WTC11 (cell line): ENCODE measurements at regions not wholly inside any gene's neighbourhood (a gene's known extent, or its start where the extent isn't known, plus 50 kb on each side); places are given as distances from the start of the nearest gene placed in this dataset.

ENCODE experiments used
- ATAC-seq: fragments of 200-7000 bp; cut with Tn5 transposase; 2 replicates; pipeline ENCODE4 v1.10.0; 2021; ENCODE audit warnings: mild to moderate bottlenecking, moderate library complexity
- CTCF ChIA-PET: fragments of 300-600 bp; sonication (Branson Sonifier 250); formaldehyde crosslinking; loops from one replicate; lab custom pipeline; 2021; ENCODE audit warnings: antibody characterized with exemption; lab: Charles Lee
- POLR2A ChIA-PET: fragments of 350-600 bp; sonication (Branson Sonifier 250); formaldehyde crosslinking; loops from one replicate; lab custom pipeline; 2021; ENCODE audit warnings: antibody characterized with exemption; lab: Charles Lee
- DNase-seq: peaks from one replicate; pipeline ENCODE4 v3.0.0; 2021; ENCODE audit warnings: low spot score
- H3K27ac Mint-ChIP-seq: 2 replicates; pipeline ENCODE4 v1.8.0; 2021; ENCODE audit warnings: mixed read lengths
- H3K27me3 Mint-ChIP-seq: 2 replicates; pipeline ENCODE4 v1.8.0; 2021; ENCODE audit warnings: low read depth, mild to moderate bottlenecking, moderate library complexity, mixed read lengths
- H3K36me3 Mint-ChIP-seq: 2 replicates; pipeline ENCODE4 v1.8.0; 2021; ENCODE audit warnings: mixed read lengths
- H3K4me1 Mint-ChIP-seq: 2 replicates; pipeline ENCODE4 v1.8.0; 2022; ENCODE audit warnings: mixed read lengths
- H3K4me3 Mint-ChIP-seq: 2 replicates; pipeline ENCODE4 v1.8.0; 2021; ENCODE audit warnings: mild to moderate bottlenecking, moderate library complexity, mixed read lengths
- H3K9me3 Mint-ChIP-seq: 2 replicates; pipeline ENCODE4 v1.8.0; 2021; ENCODE audit warnings: mixed read lengths
- ELF4 ChIP-seq: sonication (generic); formaldehyde crosslinking; IDR thresholded peaks from 2 replicates; pipeline ENCODE4 v1.8.1; 2022; ENCODE audit warnings: low read depth, mild to moderate bottlenecking, moderate library complexity, missing genetic modification reagents
- FOXP1 ChIP-seq: sonication (generic); formaldehyde crosslinking; IDR thresholded peaks from 2 replicates; pipeline ENCODE4 v1.8.0; 2022; ENCODE audit warnings: missing genetic modification reagents, mild to moderate bottlenecking, moderate library complexity, borderline replicate concordance
- GTF2I ChIP-seq: fragments of 250-450 bp; sonication (Bioruptor Pico); conservative IDR thresholded peaks from 2 replicates; pipeline ENCODE4 v1.4.0; 2021; ENCODE audit warnings: mild to moderate bottlenecking
- MXD4 ChIP-seq: fragments of 250-450 bp; sonication (Bioruptor Pico); IDR thresholded peaks from 2 replicates; pipeline ENCODE4 v1.8.0; 2021; ENCODE audit warnings: mild to moderate bottlenecking, moderate library complexity, borderline replicate concordance
- RELA ChIP-seq: sonication (generic); formaldehyde crosslinking; IDR thresholded peaks from 2 replicates; pipeline ENCODE4 v1.8.1; 2022; ENCODE audit warnings: missing genetic modification reagents, mild to moderate bottlenecking, borderline replicate concordance
- SMAD4 ChIP-seq: sonication (generic); formaldehyde crosslinking; IDR thresholded peaks from 2 replicates; pipeline ENCODE4 v1.8.0; 2022; ENCODE audit warnings: mild to moderate bottlenecking, missing genetic modification reagents
- TCF7 ChIP-seq: sonication (generic); formaldehyde crosslinking; IDR thresholded peaks from 2 replicates; pipeline ENCODE4 v1.8.0; 2022; ENCODE audit warnings: mild to moderate bottlenecking, low read depth, missing genetic modification reagents, moderate library complexity
- ZNF396 ChIP-seq: fragments of 250-450 bp; sonication (Bioruptor Pico); IDR thresholded peaks from 2 replicates; pipeline ENCODE4 v1.8.0; 2021; ENCODE audit warnings: mild to moderate bottlenecking, moderate library complexity, borderline replicate concordance
- TF ChIP-seq, protein P1 (sequence below): sonication (generic); formaldehyde crosslinking; IDR thresholded peaks from 2 replicates; pipeline ENCODE4 v1.8.0; 2022; ENCODE audit warnings: missing genetic modification reagents
- TF ChIP-seq, protein P2 (sequence below): sonication (generic); formaldehyde crosslinking; IDR thresholded peaks from 2 replicates; pipeline ENCODE4 v1.8.0; 2022; ENCODE audit warnings: mild to moderate bottlenecking, missing genetic modification reagents
- TF ChIP-seq, protein P3 (sequence below): sonication (generic); formaldehyde crosslinking; IDR thresholded peaks from 2 replicates; pipeline ENCODE4 v1.8.1; 2023; ENCODE audit warnings: mild to moderate bottlenecking, missing genetic modification reagents
- TF ChIP-seq, protein P4 (sequence below): sonication (generic); formaldehyde crosslinking; IDR thresholded peaks from 2 replicates; pipeline ENCODE4 v1.8.1; 2023; ENCODE audit warnings: mild to moderate bottlenecking, missing genetic modification reagents, moderate library complexity
- TF ChIP-seq, protein P5 (sequence below): fragments of 200-600 bp; IDR thresholded peaks from 2 replicates; pipeline ENCODE4 v1.8.0; 2022; ENCODE audit warnings: antibody characterized with exemption

DNA sequence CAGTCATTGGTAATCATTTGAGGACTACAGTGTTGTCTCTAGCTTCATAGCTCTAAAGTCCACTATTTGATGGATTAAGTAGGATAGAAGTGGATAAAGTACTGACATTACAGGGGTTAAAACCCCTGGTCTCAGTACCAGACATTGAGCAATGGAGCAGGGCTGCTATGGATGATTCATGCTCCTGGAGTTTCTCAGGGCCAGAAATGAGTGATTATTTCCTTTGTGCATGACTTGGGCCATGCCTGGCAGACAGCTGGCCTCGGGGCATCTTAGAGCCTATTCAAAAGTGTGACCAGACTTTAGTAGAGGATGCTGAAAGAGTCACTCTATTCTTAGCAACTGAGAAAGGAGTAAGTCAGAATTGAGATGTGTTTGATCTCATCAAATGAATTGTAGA, 350.7 kb upstream of the TLE4 start:
- H3K27me3 Mint-ChIP-seq, result no peaks in the 10 kb centered on the region
- DNase-seq, result no peak
- POLR2A ChIA-PET, result no interaction called here

DNA sequence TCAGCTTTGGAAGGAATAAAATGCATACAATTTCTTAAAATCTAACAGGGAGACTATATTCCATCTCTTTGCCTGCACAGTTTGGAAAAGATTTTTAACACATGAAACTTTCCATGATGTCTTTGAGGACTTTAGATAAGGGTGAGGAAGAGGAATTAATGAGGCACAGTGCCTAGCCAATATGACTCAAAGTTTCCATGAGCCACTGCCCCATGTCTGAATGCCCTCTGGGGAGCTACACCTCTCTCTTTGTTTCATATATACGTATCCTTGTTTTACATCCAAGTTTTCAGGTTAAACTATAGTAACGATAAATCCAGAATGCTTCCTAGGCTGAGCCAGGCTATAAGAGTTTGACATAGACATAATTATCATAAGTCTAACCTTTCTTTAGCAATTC, 349.3 kb upstream of the TLE4 start:
- Mint-ChIP-seq H3K27me3 (no peaks in the 10 kb centered on the region), H3K36me3 (no peaks in the 10 kb centered on the region), H3K4me1 (no peaks in the 10 kb centered on the region), H3K27ac (no peak overlapping the region), H3K4me3 (no peak overlapping the region), H3K9me3 (peaks cover 18% of the 10 kb centered on the region)
- CTCF ChIA-PET, result no interaction called here
- POLR2A ChIA-PET, result no interaction called here
- DNase-seq, result no peak
- TF ChIP-seq, protein P1, sequence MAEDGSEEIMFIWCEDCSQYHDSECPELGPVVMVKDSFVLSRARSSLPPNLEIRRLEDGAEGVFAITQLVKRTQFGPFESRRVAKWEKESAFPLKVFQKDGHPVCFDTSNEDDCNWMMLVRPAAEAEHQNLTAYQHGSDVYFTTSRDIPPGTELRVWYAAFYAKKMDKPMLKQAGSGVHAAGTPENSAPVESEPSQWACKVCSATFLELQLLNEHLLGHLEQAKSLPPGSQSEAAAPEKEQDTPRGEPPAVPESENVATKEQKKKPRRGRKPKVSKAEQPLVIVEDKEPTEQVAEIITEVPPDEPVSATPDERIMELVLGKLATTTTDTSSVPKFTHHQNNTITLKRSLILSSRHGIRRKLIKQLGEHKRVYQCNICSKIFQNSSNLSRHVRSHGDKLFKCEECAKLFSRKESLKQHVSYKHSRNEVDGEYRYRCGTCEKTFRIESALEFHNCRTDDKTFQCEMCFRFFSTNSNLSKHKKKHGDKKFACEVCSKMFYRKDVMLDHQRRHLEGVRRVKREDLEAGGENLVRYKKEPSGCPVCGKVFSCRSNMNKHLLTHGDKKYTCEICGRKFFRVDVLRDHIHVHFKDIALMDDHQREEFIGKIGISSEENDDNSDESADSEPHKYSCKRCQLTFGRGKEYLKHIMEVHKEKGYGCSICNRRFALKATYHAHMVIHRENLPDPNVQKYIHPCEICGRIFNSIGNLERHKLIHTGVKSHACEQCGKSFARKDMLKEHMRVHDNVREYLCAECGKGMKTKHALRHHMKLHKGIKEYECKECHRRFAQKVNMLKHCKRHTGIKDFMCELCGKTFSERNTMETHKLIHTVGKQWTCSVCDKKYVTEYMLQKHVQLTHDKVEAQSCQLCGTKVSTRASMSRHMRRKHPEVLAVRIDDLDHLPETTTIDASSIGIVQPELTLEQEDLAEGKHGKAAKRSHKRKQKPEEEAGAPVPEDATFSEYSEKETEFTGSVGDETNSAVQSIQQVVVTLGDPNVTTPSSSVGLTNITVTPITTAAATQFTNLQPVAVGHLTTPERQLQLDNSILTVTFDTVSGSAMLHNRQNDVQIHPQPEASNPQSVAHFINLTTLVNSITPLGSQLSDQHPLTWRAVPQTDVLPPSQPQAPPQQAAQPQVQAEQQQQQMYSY, result no peak
- TF ChIP-seq FOXP1 (CRISPR knock-in tag), result no peak
- ATAC-seq, result no peak

More for the DNA sequence above, 350.7 kb upstream of the TLE4 start:
- ATAC-seq, result no peak
- no peak overlapping the region for H3K4me3 Mint-ChIP-seq
- H3K27ac Mint-ChIP-seq, result no peak overlapping the region; the same call in 1 of the 2 replicates
- no peaks in the 10 kb centered on the region for H3K4me1 Mint-ChIP-seq
- peaks cover 18% of the 10 kb centered on the region for H3K9me3 Mint-ChIP-seq
- H3K36me3 Mint-ChIP-seq, result no peaks in the 10 kb centered on the region
- CTCF ChIA-PET, result no interaction called here
- TF ChIP-seq TCF7 (CRISPR knock-in tag), result no peak
- TF ChIP-seq ELF4, result no peak
- no peak for TF ChIP-seq ZNF396 (CRISPR knock-in tag)
- TF ChIP-seq FOXP1 (CRISPR knock-in tag), result no peak
- TF ChIP-seq, all 79 proteins: peak for 0

DNA sequence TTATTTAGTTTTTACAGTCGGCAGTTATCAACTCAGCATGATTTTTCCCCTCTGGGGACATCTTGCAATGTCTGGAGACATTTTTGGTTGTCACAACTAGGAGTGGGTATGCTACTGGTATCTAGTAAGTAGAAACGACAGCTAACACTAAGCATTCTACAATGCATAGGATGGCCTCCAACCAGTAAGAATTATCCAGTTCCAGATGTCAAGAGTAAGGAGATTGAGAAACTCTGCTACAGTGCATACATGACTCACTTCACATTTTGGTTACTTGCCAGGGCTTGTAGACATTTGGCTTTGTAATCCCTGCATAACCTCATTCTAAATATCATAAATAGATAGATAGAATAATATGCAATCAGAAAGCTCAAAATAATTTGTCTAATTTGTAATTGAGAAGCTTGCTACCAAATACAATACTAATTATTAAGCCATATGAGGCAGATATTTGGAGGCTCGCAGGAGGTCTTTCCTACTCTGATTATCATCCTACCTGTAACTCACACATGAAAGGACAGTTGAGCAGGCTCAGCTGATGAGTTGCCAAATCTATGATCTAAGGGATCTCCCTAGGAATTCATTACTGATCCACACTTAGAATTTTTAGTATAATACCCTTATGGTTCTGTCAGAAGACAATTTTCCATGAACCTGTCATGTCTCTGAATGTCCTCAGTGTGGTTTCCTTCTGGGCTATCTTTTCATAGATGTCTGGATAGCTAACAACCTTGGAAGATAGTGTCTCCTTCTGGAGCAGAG, 346.9 kb upstream of the TLE4 start:
- CTCF ChIA-PET, result no interaction called here
- no peak for DNase-seq
- H3K27me3 Mint-ChIP-seq, result no peaks in the 10 kb centered on the region
- H3K36me3 Mint-ChIP-seq, result no peaks in the 10 kb centered on the region
- no peak for TF ChIP-seq SMAD4 (CRISPR knock-in tag)
- TF ChIP-seq RELA, result no peak
- TF ChIP-seq TCF7 (CRISPR knock-in tag), result no peak
- TF ChIP-seq MXD4 (CRISPR knock-in tag), result no peak
- POLR2A ChIA-PET, result no interaction called here
- no peak overlapping the region for H3K4me3 Mint-ChIP-seq
- H3K27ac Mint-ChIP-seq, result no peak overlapping the region
- H3K9me3 Mint-ChIP-seq, result peaks cover 18% of the 10 kb centered on the region
- H3K4me1 Mint-ChIP-seq, result no peaks in the 10 kb centered on the region
- no peak for ATAC-seq

DNA sequence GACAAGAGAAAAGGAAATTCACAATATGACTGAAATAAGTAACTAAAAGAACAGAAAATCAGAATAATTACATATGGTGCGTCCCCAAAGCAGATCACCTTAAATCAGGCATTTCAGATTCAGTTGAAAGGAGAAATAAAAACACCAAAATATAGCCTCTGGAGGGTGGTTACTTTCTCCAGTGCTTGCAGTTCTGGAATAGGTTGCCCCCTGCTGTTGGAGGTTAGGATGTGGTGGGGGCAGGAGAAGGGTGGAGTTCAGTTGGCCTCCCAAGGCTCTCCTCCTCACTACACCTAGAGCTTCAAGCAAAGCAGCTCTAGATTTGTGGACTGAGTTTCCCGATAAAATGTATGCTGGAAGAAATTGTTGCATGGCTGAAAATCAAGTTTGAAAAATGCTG, 338.2 kb upstream of the TLE4 start:
- Mint-ChIP-seq H3K27me3 (no peaks in the 10 kb centered on the region; the same call in 1 of the 2 replicates), H3K4me3 (no peak overlapping the region), H3K9me3 (peaks cover 11% of the 10 kb centered on the region), H3K36me3 (no peaks in the 10 kb centered on the region; the same call in 1 of the 2 replicates), H3K4me1 (peaks cover 1% of the 10 kb centered on the region), H3K27ac (no peak overlapping the region)
- DNase-seq (peak; percentile 54), ATAC-seq (peak; percentile 98)
- TF ChIP-seq, protein P1, result 0 out of 2 replicates have a peak, but pooled peaks have one; percentile 14
- TF ChIP-seq, protein P2, sequence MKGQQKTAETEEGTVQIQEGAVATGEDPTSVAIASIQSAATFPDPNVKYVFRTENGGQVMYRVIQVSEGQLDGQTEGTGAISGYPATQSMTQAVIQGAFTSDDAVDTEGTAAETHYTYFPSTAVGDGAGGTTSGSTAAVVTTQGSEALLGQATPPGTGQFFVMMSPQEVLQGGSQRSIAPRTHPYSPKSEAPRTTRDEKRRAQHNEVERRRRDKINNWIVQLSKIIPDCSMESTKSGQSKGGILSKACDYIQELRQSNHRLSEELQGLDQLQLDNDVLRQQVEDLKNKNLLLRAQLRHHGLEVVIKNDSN (CRISPR knock-in tag), result no peak
- TF ChIP-seq, protein P3, sequence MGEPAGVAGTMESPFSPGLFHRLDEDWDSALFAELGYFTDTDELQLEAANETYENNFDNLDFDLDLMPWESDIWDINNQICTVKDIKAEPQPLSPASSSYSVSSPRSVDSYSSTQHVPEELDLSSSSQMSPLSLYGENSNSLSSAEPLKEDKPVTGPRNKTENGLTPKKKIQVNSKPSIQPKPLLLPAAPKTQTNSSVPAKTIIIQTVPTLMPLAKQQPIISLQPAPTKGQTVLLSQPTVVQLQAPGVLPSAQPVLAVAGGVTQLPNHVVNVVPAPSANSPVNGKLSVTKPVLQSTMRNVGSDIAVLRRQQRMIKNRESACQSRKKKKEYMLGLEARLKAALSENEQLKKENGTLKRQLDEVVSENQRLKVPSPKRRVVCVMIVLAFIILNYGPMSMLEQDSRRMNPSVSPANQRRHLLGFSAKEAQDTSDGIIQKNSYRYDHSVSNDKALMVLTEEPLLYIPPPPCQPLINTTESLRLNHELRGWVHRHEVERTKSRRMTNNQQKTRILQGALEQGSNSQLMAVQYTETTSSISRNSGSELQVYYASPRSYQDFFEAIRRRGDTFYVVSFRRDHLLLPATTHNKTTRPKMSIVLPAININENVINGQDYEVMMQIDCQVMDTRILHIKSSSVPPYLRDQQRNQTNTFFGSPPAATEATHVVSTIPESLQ, result no peak
- TF ChIP-seq, protein P4, sequence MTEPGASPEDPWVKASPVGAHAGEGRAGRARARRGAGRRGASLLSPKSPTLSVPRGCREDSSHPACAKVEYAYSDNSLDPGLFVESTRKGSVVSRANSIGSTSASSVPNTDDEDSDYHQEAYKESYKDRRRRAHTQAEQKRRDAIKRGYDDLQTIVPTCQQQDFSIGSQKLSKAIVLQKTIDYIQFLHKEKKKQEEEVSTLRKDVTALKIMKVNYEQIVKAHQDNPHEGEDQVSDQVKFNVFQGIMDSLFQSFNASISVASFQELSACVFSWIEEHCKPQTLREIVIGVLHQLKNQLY (CRISPR knock-in tag), result no peak
- TF ChIP-seq, protein P5, sequence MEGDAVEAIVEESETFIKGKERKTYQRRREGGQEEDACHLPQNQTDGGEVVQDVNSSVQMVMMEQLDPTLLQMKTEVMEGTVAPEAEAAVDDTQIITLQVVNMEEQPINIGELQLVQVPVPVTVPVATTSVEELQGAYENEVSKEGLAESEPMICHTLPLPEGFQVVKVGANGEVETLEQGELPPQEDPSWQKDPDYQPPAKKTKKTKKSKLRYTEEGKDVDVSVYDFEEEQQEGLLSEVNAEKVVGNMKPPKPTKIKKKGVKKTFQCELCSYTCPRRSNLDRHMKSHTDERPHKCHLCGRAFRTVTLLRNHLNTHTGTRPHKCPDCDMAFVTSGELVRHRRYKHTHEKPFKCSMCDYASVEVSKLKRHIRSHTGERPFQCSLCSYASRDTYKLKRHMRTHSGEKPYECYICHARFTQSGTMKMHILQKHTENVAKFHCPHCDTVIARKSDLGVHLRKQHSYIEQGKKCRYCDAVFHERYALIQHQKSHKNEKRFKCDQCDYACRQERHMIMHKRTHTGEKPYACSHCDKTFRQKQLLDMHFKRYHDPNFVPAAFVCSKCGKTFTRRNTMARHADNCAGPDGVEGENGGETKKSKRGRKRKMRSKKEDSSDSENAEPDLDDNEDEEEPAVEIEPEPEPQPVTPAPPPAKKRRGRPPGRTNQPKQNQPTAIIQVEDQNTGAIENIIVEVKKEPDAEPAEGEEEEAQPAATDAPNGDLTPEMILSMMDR, result peak; percentile 47; the same call in 1 of the 2 replicates
- TF ChIP-seq GTF2I (CRISPR knock-in tag), result no peak
- TF ChIP-seq, all 79 proteins: peak for 2
- ChIA-PET CTCF (interaction anchor here (0.6 to 1.7 kb wide), 12 partner anchors 9 to 198 kb away, joined by 3 to 12 read pairs (median 3); no protein-coding TSS in a partner anchor), POLR2A (no interaction called here)
